ENCODE measurements at regions not wholly inside any gene's neighbourhood (a gene's known extent, or its start where the extent isn't known, plus 50 kb on each side); places are given as distances from the start of the nearest gene placed in this dataset.

DNA sequence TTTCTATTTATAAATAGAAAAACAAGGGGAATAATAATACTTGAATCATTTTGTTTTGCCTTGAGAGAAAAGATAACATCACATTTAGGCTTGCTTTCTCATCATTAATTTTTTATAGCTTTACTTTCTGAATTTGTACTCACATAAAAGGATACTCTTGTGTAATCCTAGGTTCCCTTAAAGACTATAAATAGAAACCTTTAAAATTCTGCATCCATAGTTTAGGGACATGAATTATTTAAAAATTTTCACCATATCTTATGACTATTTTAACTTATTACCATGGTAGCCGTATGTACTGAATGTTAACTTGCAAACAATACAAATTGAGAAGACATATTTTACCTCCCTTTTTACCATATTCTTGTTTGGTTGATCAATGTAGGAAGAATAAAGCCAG lies 143.5 kb upstream of the CWC22 start:
- TF ChIP-seq POLR2AphosphoS5 (IDR thresholded peaks at IDR 0.05; ENCODE audit: low read depth, low read length) (no peak), POLR2A (IDR thresholded peaks at IDR 0.05; ENCODE audit: low read depth, low read length) (no peak), TAF1 (IDR thresholded peaks at IDR 0.05; ENCODE audit: low read depth, low read length) (no peak), PAX5 (IDR thresholded peaks at IDR 0.05; ENCODE audit: insufficient read depth, low read length, severe bottlenecking) (no peak), SPI1 (IDR thresholded peaks at IDR 0.05; ENCODE audit: low read depth, low read length) (no peak), POU2F2 (IDR thresholded peaks at IDR 0.05; ENCODE audit: low read depth, low read length) (no peak)
